Neuronal stem cell (in vitro differentiated cells): ENCODE measurements at regions not wholly inside any gene's neighbourhood (a gene's known extent, or its start where the extent isn't known, plus 50 kb on each side); places are given as distances from the start of the nearest gene placed in this dataset.

Source experiments
- DNase-seq: peaks from one replicate; pipeline ENCODE4 v3.0.0-alpha.2; 2013; ENCODE audit warnings: low spot score
- H2AFZ ChIP-seq: one replicate; pipeline ENCODE4 v1.6.1; 2013; ENCODE audit warnings: mild to moderate bottlenecking, low read length, inconsistent platforms
- H2AK5ac ChIP-seq: 2 replicates; pipeline ENCODE4 v1.6.1; 2013; ENCODE audit warnings: low read depth, mild to moderate bottlenecking, inconsistent platforms, low read length, moderate library complexity, mixed read lengths
- H2BK120ac ChIP-seq: 2 replicates; pipeline ENCODE4 v1.6.1; 2013; ENCODE audit warnings: low read depth, mild to moderate bottlenecking, inconsistent platforms, low read length, moderate library complexity, mixed read lengths
- H2BK12ac ChIP-seq: one replicate; pipeline ENCODE4 v1.6.1; 2013; ENCODE audit warnings: low read length, inconsistent platforms
- H2BK15ac ChIP-seq: 2 replicates; pipeline ENCODE4 v1.6.1; 2013; ENCODE audit warnings: mild to moderate bottlenecking, low read length, inconsistent platforms, mixed read lengths
- H2BK5ac ChIP-seq: one replicate; pipeline ENCODE4 v1.6.1; 2013; ENCODE audit warnings: inconsistent platforms, mild to moderate bottlenecking, low read length, moderate library complexity
- H3K14ac ChIP-seq: one replicate; pipeline ENCODE4 v1.6.1; 2013; ENCODE audit warnings: low read length, inconsistent platforms
- H3K18ac ChIP-seq: 2 replicates; pipeline ENCODE4 v1.6.1; 2013; ENCODE audit warnings: low read length, inconsistent platforms
- H3K23ac ChIP-seq: 2 replicates; pipeline ENCODE4 v1.6.1; 2013; ENCODE audit warnings: low read depth, mild to moderate bottlenecking, mixed read lengths, low read length, inconsistent platforms; ENCODE audit not compliant: poor library complexity
- H3K27ac ChIP-seq: replicated peaks from 3 replicates; pipeline ENCODE4 v1.5.1; 2013; ENCODE audit warnings: low read length, inconsistent platforms
- H3K27me3 ChIP-seq, 3 experiments: 2 replicates each; pipeline ENCODE4 v1.6.1; 2013; ENCODE audit warnings: low read length in 3 of 3, mild to moderate bottlenecking in 2 of 3, inconsistent platforms in 1 of 3, low read depth in 1 of 3, mixed read lengths in 1 of 3, moderate library complexity in 1 of 3; ENCODE audit not compliant: control insufficient read depth in 3 of 3, insufficient read depth in 3 of 3
- H3K36me3 ChIP-seq, 2 donors: replicated peaks in 1 of 2; 2 replicates each; pipeline ENCODE4 v1.6.1; 2013; ENCODE audit warnings: low read length in 2 of 2; ENCODE audit not compliant: control insufficient read depth in 2 of 2, insufficient read depth in 2 of 2
- H3K4ac ChIP-seq: 2 replicates; pipeline ENCODE4 v1.6.1; 2013; ENCODE audit warnings: inconsistent platforms, mild to moderate bottlenecking, low read length, moderate library complexity
- H3K4me1 ChIP-seq, 2 donors: 1 replicate in 1 of 2; 2 replicates in 1 of 2; pipeline ENCODE4 v1.6.1; 2013; ENCODE audit warnings: low read length in 2 of 2, low read depth in 1 of 2; ENCODE audit not compliant: control insufficient read depth in 2 of 2, insufficient read depth in 1 of 2
- H3K4me2 ChIP-seq: one replicate; pipeline ENCODE4 v1.6.1; 2013; ENCODE audit warnings: mild to moderate bottlenecking, low read length, inconsistent platforms; ENCODE audit not compliant: insufficient read depth, poor library complexity, severe bottlenecking
- H3K4me3 ChIP-seq, 2 donors: 2 replicates each; pipeline ENCODE4 v1.5.1; 2013; ENCODE audit warnings: low read length in 2 of 2, mild to moderate bottlenecking in 2 of 2, inconsistent platforms in 1 of 2, moderate library complexity in 1 of 2
- H3K79me1 ChIP-seq: one replicate; pipeline ENCODE4 v1.6.1; 2013; ENCODE audit warnings: low read depth, mild to moderate bottlenecking, inconsistent platforms, low read length, moderate library complexity
- H3K9ac ChIP-seq: one replicate; pipeline ENCODE4 v1.6.1; 2013; ENCODE audit warnings: mild to moderate bottlenecking, low read depth, low read length, inconsistent platforms; ENCODE audit not compliant: poor library complexity
- H3K9me3 ChIP-seq, 2 donors: replicated peaks in 1 of 2; 2 replicates each; pipeline versions ENCODE3 to v1.6.1; 2013; ENCODE audit warnings: low read length in 2 of 2, mild to moderate bottlenecking in 2 of 2, inconsistent platforms in 1 of 2, low read depth in 1 of 2, mixed read lengths in 1 of 2, moderate library complexity in 1 of 2; ENCODE audit not compliant: control insufficient read depth in 2 of 2, insufficient read depth in 1 of 2
- H4K8ac ChIP-seq: one replicate; pipeline ENCODE4 v1.6.1; 2013; ENCODE audit warnings: low read depth, mild to moderate bottlenecking, inconsistent platforms, low read length, moderate library complexity
- H4K91ac ChIP-seq: one replicate; pipeline ENCODE4 v1.6.1; 2013; ENCODE audit warnings: low read length, low read depth, mild to moderate bottlenecking, inconsistent platforms; ENCODE audit not compliant: poor library complexity
- WGBS, 2 donors: extraction: QIAGEN DNeasy Blood & Tissue Kit; methylation state at CpG; one replicate each; pipeline ENCODE4 v1.1.7; 2013; ENCODE audit warnings: missing lambda C conversion rate in 2 of 2, mixed read lengths in 1 of 2; ENCODE audit not compliant: insufficient read length in 2 of 2, insufficient replicate concordance in 1 of 2; ENCODE audit errors: extremely low coverage in 2 of 2; 5-methylcytosine and 5-hydroxymethylcytosine counted together

GRCh38 chr6:113653275-113653674 lies 203.9 kb upstream of the MARCKS start:
- no peak overlapping the region for H3K18ac ChIP-seq
- H2BK12ac ChIP-seq, result no peak overlapping the region
- no peak overlapping the region for H2BK120ac ChIP-seq
- H4K91ac ChIP-seq, result no peak overlapping the region
- no peak overlapping the region for H3K14ac ChIP-seq
- no CpG with 5 or more reads among the region's 3 CpGs for WGBS, 2 donors
- no peak overlapping the region for H3K4me3 ChIP-seq
- no peak overlapping the region for H2BK15ac ChIP-seq
- no peak overlapping the region for H2AK5ac ChIP-seq
- H3K27ac ChIP-seq, result no peak overlapping the region
- no peaks in the 10 kb centered on the region for H3K36me3 ChIP-seq
- H3K23ac ChIP-seq, result no peak overlapping the region
- H3K4me1 ChIP-seq, result peaks cover 4 to 9% of the 10 kb centered on the region in 2 donors
- no peak overlapping the region for H2BK5ac ChIP-seq
- H3K79me1 ChIP-seq, result no peaks in the 10 kb centered on the region
- H4K8ac ChIP-seq, result no peak overlapping the region
- no peak overlapping the region for H3K9ac ChIP-seq
- DNase-seq, result no peak
- H3K27me3 ChIP-seq, result no peaks in the 10 kb centered on the region
- H2AFZ ChIP-seq, result no peak overlapping the region
- peaks cover 2 to 4% of the 10 kb centered on the region in 2 donors for H3K9me3 ChIP-seq
- no peak overlapping the region for H3K4ac ChIP-seq
- no peak overlapping the region for H3K4me2 ChIP-seq

GRCh38 chr6:113654396-113654795 lies 202.7 kb upstream of the MARCKS start:
- H2BK5ac ChIP-seq, result no peak overlapping the region
- no peak for DNase-seq

DNA sequence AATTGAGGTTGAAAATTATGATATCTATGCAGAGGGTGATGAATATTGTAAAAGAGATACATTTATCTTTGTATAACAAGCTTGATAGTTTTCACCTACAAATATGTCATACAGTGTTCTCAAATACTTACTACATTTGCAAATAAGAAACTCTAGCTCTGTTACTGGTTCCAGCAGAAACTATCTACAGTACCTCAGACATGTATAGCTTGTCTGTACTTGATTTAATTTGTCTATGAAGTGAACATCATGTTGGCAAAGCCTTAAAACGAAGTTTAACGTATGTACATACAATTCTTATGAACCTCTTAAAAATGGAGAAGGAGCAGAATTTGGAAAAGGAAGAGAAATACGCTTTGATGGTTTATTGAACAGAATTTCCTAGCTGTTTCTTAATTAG lies 201.4 kb upstream of the MARCKS start:
- no peak overlapping the region for H3K18ac ChIP-seq
- H4K91ac ChIP-seq, result no peak overlapping the region
- no peak overlapping the region for H3K27ac ChIP-seq
- WGBS, 2 donors, result no CpG with 5 or more reads among the region's 3 CpGs
- no peak overlapping the region for H2BK5ac ChIP-seq
- no peak overlapping the region for H2BK120ac ChIP-seq
- H3K14ac ChIP-seq, result no peak overlapping the region
- no peaks in the 10 kb centered on the region for H3K4me1 ChIP-seq
- H3K36me3 ChIP-seq, result no peaks in the 10 kb centered on the region
- H3K27me3 ChIP-seq, result no peaks in the 10 kb centered on the region
- no peak overlapping the region for H3K4me2 ChIP-seq
- no peak overlapping the region for H2BK15ac ChIP-seq
- H2BK12ac ChIP-seq, result no peak overlapping the region
- no peaks in the 10 kb centered on the region for H3K79me1 ChIP-seq
- H2AFZ ChIP-seq, result no peak overlapping the region
- no peak overlapping the region for H3K9ac ChIP-seq
- no peak overlapping the region for H4K8ac ChIP-seq
- no peak overlapping the region for H3K4me3 ChIP-seq
- no peak overlapping the region for H3K23ac ChIP-seq
- DNase-seq, result no peak
- no peak overlapping the region for H3K4ac ChIP-seq
- peaks cover 2 to 4% of the 10 kb centered on the region in 2 donors for H3K9me3 ChIP-seq
- H2AK5ac ChIP-seq, result no peak overlapping the region

More at GRCh38 chr6:113654396-113654795, 202.7 kb upstream of the MARCKS start:
- Histone ChIP-seq H3K9ac (no peak overlapping the region), H3K23ac (no peak overlapping the region), H4K8ac (no peak overlapping the region), H3K27me3 (no peaks in the 10 kb centered on the region), H4K91ac (no peak overlapping the region), H3K4me1 (peaks cover 4 to 9% of the 10 kb centered on the region in 2 donors), H2BK12ac (no peak overlapping the region), H2AK5ac (no peak overlapping the region), H2BK120ac (no peak overlapping the region), H3K4me2 (no peak overlapping the region), H2BK15ac (no peak overlapping the region), H3K4ac (no peak overlapping the region), H3K27ac (no peak overlapping the region), H2AFZ (peak overlapping the region; percentile 19), H3K79me1 (no peaks in the 10 kb centered on the region), H3K18ac (peak overlapping the region; percentile 84), H3K4me3 (no peak overlapping the region), H3K14ac (no peak overlapping the region), H3K36me3 (no peaks in the 10 kb centered on the region), H3K9me3 (peaks cover 2 to 4% of the 10 kb centered on the region in 2 donors)

DNA sequence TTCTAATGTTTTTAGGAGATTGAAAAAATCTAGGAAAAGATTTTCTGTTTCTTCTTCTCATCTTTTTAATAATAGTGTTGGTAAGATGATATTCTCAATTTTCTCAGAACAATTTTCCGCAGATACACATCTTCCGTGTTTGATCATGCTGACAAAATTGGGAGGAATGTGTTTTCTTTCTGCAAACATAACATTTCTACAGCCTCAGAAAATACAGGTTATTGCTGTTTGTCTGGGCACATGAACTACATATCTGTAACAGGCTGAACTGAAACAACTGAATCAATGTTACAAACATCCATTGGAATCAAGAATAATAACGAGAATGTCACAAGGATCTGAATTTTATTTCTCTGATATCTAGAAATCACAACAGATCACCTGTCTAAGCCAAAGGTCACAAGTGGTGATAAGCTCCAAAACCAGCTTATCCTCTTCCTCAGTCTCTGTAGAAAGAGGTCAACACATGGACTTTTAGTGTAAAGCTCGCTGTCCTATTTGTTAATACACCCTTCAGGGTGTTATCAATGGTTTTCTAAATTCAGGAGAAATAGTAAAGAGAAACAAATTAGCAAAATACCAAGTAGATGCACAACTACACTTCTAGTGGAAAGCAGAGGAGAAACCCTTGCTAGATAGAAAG lies 197.3 kb upstream of the MARCKS start:
- H3K36me3 ChIP-seq, result no peaks in the 10 kb centered on the region
- no peak overlapping the region for H3K18ac ChIP-seq
- H3K9me3 ChIP-seq, result no peaks in the 10 kb centered on the region
- no peak overlapping the region for H3K4me2 ChIP-seq
- H3K79me1 ChIP-seq, result no peaks in the 10 kb centered on the region
- no peak overlapping the region for H2AFZ ChIP-seq
- no peak overlapping the region for H3K14ac ChIP-seq
- no peak overlapping the region for H3K4ac ChIP-seq
- H3K9ac ChIP-seq, result no peak overlapping the region
- no peak overlapping the region for H2BK5ac ChIP-seq
- no peak overlapping the region for H2AK5ac ChIP-seq
- no CpG with 5 or more reads among the region's 4 CpGs for WGBS, 2 donors
- H3K4me1 ChIP-seq, result no peaks in the 10 kb centered on the region
- no peaks in the 10 kb centered on the region for H3K27me3 ChIP-seq
- no peak overlapping the region for H2BK120ac ChIP-seq
- H2BK15ac ChIP-seq, result no peak overlapping the region
- no peak overlapping the region for H3K4me3 ChIP-seq
- H4K91ac ChIP-seq, result no peak overlapping the region
- no peak overlapping the region for H2BK12ac ChIP-seq
- H4K8ac ChIP-seq, result no peak overlapping the region
- DNase-seq, result no peak
- no peak overlapping the region for H3K27ac ChIP-seq
- no peak overlapping the region for H3K23ac ChIP-seq
